H1 (cell line): ENCODE measurements at regions not wholly inside any gene's neighbourhood (a gene's known extent, or its start where the extent isn't known, plus 50 kb on each side); places are given as distances from the start of the nearest gene placed in this dataset.

ENCODE experiments used
- ATF3 ChIP-seq: IDR thresholded peaks from 2 replicates; pipeline ENCODE4 v1.6.1; 2011; ENCODE audit warnings: low read depth, mild to moderate bottlenecking, low read length; ENCODE audit not compliant: insufficient read depth
- CHD7 ChIP-seq: fragments of 300-600 bp; sonication (generic); IDR thresholded peaks from 2 replicates; pipeline ENCODE4 v1.7.1; 2012; ENCODE audit warnings: low read length, moderate library complexity, mild to moderate bottlenecking, inconsistent platforms; ENCODE audit not compliant: insufficient replicate concordance
- RFX5 ChIP-seq: IDR thresholded peaks from 2 replicates; pipeline ENCODE4 v1.6.1; 2011; ENCODE audit warnings: low read depth, low read length, improper control_type of control experiment, borderline replicate concordance

DNA sequence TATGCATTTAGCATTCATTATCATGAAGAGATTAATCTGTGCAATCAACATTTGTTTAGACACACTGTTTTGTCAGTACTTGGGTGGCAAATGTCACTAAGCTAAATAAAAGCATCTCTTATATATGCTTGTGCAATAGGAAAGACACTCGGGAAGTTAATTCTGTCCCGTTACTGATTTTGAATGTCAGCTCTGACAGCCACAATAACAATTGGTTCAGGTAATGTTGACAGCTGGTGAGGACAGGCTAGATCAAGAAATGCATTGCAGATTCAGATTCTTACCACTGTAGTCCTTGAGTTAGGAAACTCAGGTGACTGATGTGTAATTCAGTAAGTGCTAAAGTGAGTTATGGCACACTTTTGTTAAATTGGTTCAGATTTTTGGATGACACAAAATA lies 523.8 kb upstream of the FAT3 start (continued):
- TF ChIP-seq CHD7 (no peak), RFX5 (no peak), ATF3 (no peak)
